Activated T-cell treated with anti-CD3 and anti-CD28 coated beads for 24 hours (primary cell): ENCODE measurements at regions not wholly inside any gene's neighbourhood (a gene's known extent, or its start where the extent isn't known, plus 50 kb on each side); places are given as distances from the start of the nearest gene placed in this dataset.

Source experiments
- DNase-seq: peaks from one replicate; pipeline ENCODE4 v3.0.0-alpha.2; 2020; ENCODE audit warnings: low read depth

DNA sequence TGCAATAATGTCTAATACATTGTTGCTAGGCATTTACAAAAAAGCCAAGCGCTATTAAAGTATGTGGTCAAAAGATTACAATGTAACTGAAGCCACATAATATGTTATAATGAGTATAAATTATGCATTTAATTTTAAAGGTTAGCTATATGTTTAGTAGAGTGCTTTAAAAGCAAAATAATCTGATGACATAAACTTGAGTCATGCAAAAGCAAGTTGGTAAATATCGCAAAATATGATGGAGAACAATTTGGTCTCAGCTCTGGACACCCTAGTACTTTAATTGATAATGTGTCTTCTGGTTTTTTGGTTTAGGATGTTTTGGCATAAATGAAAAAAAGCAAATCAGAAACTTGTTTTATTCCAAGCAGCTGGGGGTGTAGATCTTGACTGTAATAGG lies 188.6 kb upstream of the RREB1 start:
- DNase-seq: no peak

DNA sequence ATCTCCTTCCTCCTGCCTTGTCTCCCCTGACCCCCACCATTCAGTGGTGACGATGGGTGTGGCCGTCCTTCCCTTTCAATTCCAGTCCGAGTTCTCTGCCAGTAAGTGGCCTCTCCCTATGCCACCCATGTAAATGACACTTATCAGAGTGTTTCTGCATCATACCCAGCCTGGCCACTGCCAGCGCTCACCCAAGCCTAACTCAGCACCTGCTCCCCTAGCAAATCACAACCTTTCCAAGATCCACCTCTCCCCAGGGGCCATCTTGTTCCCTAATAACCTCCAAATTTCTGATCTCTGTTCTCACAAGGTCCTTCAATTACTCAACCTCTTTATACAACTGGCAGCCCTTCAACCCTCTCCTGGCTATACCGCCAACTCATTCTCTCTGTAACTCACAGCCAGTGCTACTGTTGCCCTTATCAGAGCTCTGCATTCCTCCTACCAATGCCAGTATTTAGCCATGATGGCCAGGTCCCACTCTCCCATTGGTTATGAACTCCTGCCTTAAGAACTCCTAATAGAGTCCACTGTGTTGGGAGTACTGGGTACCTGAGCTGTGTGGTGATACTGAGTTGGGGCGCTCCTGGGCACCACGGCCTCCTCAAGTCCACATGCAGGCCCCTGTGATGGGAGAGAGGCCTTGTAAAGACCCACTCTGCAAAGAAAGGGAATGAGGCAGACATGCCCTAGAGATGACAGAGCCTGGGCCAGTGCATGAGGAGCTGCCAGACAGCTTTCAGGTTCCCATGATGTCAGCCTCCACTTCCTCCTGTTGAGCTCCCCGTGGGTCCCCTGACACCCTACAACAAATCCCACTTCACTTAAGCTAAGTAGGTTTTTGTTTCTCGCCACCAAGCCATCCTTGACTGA lies 187.4 kb upstream of the RREB1 start:
- DNase-seq: no peak

DNA sequence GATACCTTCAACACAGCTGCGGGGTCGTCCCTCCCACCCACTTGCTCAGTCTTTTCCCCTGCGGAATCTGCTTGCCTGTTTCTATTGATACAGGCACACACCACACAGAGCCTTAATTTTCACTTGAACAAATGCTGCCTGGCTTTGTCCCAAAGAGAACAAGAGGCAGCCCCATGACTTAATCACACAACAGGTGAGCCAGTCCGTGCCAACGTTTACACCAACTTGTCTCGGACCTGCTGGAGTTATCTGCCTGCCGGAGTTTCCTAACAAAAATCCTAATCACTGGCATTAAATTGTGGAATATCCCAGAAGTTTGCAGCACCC lies 186.8 kb upstream of the RREB1 start:
- no peak for DNase-seq

DNA sequence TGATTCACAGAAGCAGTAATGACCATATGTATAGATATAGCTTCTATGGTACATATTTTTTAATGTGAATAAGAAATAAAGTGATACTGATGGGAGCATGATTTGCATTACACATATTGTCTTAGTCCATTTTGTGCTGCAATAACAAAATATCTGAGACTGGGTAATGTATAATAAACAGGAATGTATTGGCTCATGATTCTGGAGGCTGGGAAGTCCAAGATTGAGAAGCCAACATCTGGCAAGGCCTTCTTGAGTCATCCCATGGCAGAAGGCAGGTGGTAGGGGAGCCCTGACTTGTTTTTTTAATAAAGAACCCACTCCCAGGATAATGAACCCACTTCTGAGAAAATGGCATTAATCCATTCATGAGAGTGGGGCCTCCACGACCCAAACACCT lies 185.6 kb upstream of the RREB1 start:
- no peak for DNase-seq

DNA sequence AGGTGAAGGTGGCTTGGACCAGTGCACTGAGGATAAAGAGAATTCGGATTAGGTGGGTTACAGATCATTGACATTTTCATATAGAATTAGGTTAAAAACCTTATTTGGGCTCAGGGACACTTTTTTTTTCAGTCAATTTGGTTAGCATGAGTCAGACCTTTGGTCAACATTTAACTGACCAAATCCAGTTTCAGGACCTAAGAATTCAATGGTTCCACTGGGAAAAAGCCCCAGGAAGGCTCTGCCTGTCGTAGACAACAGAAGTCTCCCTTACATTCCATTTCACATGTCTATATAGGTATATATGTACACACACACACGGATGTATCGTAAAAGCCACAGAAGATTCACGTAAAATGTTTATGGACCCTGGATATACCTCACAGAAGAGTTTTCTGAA lies 184.2 kb upstream of the RREB1 start:
- DNase-seq: no peak

DNA sequence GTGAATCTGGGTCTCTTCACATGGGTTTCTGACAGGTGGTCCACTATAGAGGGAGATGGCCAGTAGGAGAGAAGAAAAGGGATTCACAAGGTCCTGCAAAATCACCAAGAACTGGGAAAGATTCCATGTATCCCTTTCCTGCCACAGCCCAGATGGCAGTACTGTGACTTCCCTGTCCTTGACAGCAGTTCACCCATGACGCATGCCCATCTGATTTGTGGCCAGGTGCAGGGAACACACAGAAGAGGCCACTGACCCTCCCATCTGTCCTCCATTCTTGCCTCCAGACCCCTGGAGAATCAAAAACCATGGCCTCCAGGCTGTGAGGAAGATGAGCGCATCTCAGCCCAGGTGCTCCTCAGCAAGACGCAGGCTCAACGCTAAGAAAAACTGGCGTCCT lies 183.1 kb upstream of the RREB1 start:
- no peak for DNase-seq

DNA sequence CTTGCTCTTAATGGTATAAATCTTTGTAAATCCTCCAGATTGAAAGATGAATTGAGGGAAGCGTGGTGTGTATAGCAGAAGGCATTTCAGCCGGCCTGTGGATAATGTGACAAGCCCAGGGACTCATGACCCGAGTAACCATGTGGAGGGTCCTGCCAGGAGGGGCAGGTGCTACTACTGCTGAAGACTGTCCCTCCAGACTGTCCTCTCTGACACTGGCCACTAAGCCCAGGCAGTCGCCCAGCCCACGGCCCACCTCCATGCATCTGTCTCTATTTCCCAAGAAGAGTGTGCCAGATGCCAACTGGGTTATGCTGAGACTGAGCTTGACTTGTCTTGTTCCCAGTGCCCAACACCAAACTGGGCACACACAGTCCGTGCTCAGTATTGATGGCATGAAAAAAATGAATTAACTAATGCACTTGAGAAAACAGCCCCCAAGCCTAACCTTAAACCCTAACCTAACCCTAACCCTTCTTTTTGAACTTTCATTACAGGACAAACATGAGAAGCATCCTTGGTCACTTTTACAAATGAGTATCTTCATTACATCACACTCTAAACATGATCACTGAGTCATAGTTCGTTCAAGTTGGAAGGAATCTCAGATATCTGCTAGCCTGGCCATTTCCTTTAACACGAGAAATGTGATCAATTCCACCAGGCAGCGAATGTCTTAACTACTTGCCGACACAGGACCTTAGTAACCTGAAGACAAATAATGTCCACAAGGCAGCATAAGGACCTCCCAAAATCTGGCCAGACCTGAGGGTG lies 182.2 kb upstream of the RREB1 start:
- no peak for DNase-seq

DNA sequence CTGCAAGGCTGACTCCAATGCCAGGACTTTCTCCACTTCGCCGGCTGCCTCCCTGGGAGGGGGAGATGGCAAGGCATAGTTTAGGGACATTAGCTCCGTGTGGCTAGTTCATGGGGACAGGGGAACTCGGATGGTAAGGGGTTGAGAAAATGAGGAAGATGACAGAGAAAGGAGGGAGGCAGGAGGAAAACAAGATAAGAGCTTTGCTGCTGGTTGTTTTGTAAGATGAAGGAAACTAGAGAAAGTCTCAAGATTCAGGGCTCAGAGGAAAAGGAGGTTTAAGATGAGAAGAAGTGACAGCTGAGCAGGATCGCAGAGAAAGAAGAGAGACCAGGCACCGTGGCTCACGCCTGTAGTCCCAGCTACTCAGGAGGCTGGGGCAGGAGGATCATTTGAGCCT lies 180.9 kb upstream of the RREB1 start:
- DNase-seq: no peak

DNA sequence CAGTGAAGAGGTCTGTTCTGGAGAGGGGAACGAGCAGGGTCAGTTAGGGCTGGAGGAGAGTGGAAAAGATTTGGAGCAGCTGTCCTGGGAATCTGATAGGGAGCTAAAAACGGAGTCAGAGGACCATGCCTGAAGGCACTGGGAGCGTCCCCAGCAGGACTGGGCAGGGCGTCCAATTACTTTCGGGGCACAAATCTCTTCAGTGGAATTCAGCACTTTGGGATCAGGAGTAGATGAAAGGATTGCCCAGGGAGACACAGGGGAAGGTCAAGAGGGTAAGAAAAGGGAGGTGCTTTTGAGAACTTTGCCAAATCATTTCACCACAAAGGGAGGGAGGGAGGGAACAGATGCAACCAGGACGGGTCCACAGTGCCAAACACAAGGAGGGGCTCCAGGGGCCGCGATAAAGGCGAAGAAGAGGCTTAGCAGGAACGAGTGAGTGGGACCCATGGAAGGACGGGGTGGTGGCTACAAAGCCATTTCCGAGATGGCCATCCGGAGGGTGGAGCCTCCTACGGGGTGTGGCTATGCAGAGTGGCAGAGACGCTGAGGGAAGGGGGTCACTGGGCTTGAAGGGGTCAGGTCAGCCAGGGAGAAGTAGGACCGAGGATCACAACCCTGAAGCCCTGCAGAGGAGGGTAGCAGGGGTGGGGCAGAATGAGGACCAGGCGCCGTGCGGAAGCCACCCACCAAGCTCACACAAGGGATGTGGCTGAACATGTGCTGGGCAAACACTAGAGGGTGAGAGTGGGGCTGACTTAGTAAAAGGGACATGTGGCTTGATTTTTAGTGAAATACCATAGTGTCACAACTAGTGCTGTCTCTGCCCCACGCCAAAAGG lies 180.0 kb upstream of the RREB1 start:
- no peak for DNase-seq

DNA sequence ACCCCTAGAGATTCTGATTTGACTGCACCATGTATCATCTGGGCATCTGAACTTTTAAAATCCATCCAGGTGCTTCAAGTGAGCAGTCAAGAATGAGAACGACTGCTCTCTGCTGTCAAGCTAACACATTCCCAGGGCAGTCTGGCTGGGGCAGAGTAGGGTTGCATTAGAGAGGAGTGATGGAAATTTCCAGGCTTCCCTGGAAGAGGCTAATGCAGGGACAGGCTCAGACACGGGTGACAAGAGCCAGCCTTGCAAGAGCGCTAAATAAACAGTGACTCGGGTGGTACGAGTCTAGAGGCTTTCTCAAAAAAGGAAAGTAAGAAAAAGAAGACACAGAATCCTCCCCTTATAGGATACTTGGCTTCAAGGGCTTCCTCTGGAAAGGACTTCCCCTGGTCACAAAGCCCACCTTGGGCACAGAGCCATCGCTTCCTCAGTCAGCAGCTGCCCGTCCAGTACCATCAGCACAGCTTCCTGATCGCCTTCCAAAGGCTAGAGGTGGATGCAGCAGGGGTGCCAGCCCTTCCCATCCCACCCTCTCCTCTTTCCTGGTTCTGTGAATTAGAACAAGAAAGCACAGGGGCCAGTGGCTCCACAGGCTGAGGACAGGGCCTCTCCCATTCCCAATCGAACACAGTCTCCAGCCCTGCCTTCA lies 177.4 kb upstream of the RREB1 start:
- no peak for DNase-seq

DNA sequence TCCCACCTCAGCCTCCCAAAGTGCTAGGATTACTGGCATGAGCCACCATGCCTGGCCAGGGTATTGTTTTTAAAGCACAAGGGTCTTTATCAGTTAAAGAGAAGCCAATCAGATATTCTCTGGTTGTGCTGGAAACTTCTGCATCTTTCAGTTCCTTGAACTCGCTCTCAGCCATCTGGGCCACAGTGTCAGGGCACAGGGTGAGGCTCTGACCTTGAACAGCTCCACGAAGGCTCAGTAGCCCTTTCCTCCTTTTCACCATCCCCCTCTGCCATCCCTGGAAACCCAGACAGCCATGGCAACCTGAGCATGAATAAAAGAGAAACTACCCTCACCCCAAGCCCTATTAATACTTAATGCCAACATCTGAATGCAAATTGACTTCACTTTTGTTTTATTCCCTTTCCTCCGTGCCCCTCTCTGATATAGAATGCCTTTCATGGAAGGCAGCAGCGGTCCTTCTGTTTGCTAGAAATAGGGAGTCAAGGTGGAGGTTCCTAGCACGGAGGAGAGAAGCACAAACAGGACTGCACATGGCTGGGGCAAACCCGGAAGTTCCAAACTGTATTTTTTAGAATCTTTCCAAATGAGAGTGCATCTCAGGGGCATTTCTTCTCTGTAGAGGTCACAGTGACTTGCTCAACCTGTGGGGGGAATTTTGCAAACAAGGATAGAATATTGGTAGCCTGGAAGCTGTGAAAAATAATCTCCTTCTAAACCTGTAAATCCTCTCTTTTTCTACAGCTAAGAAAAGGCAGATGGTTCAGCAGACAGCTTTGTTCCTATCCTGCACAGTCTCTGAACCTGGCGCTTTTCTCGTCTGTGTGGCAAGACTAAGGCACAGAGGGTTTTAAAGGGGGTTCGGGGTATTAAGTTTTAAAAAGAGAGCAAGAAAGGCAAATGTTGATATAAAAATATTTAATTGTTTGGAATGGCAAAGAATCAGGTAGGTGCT lies 176.4 kb upstream of the RREB1 start:
- DNase-seq: no peak

DNA sequence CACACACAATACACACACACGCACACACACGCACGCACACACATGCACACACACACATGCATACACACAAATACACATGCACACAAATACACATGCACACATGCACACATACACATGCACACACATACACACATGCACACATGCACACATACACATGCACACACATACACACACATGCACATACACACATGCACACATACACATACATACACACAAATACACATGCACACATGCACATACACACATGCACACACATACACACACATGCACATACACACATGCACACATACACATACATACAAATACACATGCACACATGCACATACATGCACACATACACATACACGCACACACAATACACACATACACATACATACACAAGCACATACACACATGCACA lies 175.4 kb upstream of the RREB1 start:
- no peak for DNase-seq

DNA sequence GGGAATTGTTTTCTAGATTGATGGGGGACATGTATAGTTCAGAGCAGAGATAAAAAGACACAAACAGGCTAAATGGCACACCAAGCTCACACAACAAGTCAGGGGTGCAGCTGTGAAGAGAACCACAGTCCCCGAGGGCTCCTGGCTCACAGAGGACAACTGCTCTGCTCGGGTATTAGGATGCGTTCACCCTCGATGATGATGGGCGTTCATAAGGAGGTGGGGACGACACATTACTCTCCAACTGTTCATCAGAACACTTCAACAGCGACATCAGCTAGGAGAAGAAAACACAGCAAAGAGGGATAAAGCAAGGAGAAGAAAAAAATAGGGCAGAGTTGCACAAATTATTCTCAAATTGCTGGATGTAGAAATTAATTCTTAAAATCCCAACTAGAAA lies 174.8 kb upstream of the RREB1 start:
- DNase-seq: no peak

DNA sequence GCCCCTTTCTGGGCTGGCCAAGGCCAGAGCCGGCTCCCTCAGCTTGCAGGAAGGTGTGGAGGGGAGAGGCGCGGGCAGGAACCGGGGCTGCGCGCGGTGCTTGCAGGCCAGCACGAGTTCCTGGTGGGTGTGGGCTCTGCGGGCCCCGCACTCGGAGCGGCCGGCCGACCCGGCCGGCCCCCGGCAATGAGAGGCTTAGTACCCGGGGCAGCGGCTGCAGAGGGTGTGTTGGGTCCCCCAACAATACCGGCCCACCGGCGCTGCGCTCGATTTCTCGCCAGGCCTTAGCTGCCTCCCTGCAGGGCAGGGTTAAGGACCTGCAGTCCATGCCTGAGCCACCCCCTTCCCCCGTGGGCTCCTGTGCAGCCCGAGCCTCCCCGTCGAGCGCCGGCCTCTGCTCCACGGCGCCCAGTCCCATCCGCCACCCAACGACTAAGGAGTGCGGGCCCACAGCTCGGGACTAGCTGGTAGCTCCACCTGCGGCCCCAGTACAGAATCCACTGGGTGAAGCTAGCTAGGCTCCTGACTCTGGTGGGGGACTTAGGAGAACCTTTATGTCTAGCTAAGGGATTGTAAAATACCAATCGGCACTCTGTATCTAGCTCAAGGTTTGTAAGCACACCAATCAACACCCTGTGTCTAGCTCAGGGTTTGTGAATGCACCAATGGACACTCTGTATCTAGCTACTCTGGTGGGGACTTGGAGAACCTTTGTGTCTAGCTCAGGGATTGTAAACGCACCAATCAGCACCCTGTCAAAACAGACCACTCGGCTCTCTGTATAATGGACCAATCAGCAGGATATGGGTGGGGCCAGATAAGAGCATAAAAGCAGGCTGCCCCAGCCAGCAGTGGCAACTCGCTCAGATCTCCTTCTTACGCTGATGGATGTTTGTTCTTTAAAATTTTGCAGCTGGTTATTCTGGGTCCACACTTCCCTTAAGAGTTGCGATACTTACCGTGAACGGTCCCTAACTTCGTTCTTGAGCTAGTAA lies 167.4 kb upstream of the RREB1 start:
- DNase-seq: no peak

DNA sequence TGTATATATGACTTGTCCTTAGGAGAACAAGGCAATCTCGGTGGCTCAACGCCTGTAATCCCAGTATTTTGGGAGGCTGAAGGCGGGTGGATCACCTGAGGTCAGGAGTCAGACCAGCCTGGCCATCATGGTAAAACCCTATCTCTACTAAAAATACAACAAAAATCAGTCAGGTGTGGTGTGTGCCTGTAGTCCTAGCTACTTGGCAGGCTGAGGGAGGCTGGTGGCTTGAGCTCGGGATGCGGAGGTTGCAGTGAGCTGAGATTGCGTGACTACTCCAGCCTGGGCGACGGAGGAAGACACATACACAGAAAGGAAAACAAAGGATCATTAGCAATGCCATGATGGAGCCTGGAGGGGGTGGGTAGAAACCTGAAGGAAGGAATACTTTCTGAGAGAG lies 166.6 kb upstream of the RREB1 start:
- DNase-seq: no peak

DNA sequence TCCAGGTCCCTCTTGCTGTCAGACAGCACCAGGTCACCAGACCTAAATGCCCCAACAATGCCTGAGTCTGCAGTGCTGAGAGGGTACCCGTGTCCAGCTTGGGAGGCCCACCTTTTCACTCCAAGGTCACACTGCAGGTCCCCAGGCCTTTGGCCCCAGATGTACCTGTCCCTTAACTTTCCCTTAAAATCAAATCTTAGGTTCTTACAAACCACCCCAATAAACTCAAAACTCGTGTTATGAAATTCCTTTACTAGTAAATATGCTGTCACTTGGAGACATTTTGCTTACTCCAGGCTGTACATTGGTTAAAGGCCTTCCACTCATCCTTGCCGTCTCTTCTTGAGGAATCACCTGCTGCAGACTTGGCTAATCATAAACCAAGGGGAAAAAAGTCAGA lies 165.7 kb upstream of the RREB1 start:
- no peak for DNase-seq

DNA sequence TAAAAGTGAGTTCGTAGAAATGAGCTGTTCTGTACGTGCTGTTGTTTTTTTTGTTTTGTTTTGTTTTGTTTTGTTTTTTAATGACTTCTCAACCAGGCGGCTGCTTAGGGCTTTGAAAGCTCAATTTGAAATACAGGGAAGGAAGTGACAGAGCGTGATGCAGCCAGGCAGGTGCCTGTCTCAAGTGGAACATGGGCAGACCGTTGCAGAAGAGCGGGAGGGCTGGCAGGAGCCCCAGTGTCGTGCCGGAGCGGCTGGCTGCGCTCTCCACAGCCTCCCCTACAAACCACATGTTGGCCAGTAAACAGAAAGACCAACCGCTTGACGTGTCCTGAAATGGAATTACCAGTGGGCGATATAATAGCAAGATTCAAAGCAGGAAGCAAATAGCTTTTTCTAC lies 164.9 kb upstream of the RREB1 start:
- DNase-seq: no peak

DNA sequence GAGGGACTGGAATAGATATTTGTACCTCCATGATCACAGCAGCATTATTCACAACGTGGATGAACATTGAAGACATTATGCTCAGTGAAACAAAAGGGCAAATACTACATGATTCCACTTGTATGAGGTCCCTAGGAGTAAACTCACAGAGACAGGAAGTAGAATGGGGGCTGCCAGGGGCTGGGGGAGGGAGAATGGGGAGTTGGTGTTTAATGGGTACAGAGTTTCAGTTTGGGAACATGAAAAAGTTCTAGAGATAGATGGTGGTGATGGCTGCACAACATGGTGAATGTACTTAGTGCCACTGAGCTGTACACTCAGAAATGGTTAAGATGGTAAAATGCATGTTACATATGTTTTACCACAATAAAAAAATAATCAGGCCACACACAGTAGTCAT lies 164.3 kb upstream of the RREB1 start:
- DNase-seq: no peak

DNA sequence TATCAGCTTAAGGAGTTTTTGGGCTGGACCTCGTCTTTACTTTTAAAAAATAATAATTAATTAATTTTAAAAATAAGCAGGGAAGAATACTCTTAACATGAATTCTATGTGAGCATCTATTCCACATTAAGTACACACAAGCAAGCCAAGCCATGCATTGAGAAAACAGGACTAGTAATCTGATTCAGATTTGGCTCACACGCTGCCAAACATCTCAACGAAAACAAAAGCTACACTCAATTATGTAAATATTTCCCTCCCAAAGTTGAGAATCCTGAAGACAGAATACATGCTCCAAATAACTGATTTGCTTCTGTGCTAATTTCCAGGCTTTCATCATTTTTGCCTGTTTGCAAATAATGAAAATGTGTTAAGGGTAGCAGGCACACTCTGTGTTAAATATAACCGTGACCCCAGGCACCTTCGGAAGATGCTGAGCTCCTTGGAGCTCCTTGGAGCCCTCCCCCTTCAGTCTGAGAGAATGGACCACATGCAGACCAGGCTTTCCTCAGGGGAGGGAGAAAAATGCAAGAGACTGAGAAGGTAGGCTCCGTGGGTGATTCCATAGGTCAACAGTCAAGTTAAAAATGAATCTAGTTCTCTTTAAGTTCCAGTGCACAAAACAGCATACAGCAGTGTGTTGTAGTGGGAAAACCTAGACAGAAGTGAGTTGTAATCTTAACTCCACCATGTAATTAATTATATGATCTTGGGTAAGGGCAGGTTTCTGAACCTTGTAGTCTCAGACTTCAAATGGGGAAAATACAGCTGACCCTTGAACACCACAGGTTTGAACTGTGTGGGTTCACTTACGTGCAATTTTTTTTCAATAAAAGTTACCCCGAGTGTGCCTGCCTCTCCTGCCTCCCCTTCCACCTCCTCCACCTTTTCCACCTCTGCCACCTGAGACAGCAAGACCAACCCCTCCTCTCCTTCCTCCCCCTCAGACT lies 161.3 kb upstream of the RREB1 start:
- DNase-seq: no peak
